ENCODE measurements at regions not wholly inside any gene's neighbourhood (a gene's known extent, or its start where the extent isn't known, plus 50 kb on each side); places are given as distances from the start of the nearest gene placed in this dataset.

GRCh38 chr12:114221957-114222630, 183.8 kb downstream of the TBX5 start:
- TF ChIP-seq CTCF (IDR thresholded peaks at IDR 0.05), result no peak
- no peak for TF ChIP-seq POLR2A (IDR thresholded peaks at IDR 0.05)

Measured in lower leg skin (tissue), 3 donors.